NCI-H187 treated with DMSO at 0.1 percent for 48 hours (cell line): ENCODE measurements at regions not wholly inside any gene's neighbourhood (a gene's known extent, or its start where the extent isn't known, plus 50 kb on each side); places are given as distances from the start of the nearest gene placed in this dataset.
"Not testable (repeated sequence)": the region's sequence is repeated elsewhere in the genome, so short reads cannot be mapped to it uniquely, and the experiment has no call there.

Experiments used
- DNase-seq: peaks from one replicate; lab custom pipeline; 2025; lab: John Stamatoyannopoulos, UW

DNA sequence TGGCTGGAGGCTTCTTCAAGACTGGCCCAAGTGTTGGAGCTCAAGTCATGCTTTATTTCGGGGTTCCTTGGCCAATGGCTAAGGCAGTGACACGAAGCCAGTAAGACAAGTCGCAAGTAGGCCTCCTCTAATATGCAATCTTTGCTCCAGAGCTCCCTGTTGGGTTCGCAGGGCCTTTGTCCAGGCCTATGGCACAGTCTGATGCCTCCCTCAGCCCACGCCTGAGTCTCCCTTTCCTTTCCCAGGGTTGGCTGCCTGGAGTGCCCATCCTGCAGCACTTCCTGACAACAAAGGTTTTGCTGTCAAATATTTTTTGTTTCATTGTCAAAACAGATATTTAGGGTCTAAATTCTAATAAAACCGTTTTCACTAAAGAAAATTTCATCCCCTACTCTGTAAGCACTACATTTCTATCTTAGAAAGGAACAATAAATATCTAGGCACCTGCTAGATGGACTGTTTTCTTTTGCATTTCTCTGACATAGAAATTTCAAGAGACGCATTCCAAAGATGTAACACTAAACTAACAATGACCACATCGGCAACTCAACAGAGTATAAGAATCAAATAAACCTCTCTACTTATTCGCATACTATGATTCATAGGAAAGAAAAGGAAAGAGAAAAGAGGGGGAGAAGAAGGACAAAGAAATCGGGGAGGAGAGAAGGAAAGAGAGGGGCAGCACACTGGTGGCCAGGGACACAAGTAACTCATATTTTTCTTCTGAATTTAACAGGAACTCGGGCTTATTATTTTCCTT is 393.1 kb upstream of the ATP11B start:
- DNase-seq, result no peak

DNA sequence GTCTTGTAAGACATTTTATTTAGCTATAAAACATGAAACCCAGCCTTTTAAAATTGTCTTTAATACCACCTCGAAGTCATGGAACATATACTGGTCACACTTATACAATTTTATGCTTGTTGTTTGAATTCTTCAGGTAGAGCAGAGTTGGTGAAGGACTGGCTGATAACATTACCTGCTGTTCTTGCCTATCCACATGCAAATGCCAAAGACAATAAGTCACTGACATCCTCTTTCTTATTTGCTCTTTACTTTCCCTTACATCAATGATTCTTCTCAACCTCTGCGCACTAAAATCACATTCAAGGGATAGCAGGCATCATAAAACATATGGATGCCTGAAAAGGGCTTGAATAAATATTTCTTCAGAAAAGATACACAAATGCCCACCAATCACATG is 392.5 kb upstream of the ATP11B start:
- no peak for DNase-seq

DNA sequence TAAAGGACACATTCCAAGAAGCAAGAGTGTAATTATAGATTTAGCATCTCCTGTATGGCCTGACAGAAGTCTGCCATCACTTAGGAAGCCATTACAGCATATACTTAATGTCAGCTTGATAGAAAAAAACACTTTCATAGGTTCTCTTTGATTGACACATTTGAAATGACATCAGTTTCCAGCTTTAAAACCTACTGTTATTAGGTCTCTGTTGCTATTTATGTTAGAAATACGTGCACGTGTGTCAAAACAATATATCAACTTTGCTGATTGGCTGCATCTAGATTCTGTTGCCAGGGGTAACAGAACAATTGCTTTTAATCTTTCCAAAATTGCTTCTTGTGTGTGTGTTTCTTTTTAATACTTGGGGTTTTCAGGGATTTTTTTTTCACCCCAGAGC is 389.3 kb upstream of the ATP11B start:
- no peak for DNase-seq

DNA sequence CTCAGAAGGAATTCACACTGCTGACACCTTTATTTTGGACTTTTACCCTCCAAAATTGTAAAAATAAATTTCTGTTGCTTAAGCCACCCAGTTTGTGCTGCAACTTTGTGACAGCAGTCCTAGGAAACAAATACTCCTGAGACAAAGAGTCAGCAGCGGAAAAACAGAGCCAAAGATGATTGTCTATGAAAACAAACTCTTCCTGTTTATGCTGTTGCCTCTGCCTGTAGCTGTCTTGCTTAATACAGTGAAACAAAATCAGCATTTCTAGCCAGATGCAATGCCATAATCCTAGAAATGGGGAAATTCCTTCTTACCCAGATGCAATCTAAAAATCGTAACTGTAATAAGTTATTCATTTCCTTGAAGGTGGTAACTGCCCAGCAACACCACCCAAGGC is 387.5 kb upstream of the ATP11B start:
- no peak for DNase-seq

DNA sequence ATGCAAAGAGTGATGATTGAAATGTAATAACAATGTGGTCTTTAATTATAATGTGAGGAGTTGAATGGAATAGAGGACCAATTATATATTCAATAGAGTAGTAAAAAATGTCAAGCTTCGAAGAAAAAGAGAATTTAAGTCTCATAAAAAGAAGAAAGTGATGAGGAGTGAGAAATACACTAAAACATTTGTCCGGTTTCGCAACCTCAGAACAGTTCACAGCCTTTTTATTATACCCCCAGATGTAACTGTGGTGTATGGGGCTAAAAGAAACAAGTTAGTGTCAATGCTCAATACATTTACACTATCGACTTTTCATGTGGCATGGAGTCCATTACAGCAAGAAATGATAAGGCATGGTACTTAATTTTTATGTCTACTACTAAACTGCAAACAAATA is 386.5 kb upstream of the ATP11B start:
- no peak for DNase-seq

DNA sequence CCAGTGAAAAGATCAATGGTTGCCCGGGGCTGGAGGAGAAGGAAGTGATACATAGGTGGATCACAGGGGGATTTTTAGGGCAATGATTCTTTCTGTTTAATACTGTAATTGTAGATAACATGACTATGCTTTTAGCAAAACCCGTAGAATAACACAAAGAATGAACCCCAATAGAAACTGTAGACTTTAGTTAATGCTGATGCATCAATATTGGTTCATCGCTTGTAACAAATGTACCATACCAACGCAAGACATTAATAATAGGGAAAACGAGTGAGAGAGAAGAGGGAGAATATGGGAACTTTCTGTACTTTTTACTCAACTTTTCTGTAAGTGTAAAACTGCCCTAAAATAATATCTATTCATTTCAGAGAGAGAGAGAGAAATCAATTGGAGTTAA is 383.3 kb upstream of the ATP11B start:
- no peak for DNase-seq

DNA sequence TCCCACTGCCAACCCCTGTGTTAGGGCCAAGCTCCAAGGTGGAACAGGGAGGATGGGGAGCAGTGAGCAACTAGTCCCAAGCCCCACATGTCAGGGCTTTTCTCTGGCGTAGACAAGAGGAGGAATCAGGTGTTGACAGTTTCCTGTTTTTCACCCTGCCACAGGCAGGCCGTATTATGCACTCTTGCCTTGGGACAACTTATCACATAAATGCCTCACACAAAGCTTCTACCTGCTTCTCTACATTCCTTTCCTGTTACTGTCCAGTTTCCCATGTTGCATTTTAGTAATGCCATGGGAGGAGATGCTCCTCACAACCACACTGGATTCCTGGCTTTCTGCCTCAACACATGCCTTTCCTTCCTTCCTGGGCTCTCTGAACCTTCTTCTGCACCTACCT is 381.2 kb upstream of the ATP11B start:
- no peak for DNase-seq

DNA sequence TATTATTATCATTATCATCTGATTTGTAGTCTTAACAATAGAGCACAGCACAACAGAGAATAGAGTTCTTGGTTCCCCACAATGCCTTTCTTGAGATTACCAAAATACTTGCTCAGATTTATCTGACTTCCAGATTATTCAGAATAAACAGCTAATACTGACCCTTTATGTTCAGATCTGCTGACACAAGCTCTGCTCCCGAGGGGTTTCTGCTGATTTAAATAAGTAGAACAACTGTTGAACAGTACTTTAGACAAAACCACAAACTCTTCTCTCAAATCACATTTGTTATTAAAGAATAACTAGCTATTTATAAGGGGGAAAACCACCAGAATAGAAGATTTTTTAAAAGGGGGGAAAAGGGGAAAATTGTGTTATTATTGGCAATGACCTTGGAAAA is 380.2 kb upstream of the ATP11B start:
- DNase-seq, result no peak

DNA sequence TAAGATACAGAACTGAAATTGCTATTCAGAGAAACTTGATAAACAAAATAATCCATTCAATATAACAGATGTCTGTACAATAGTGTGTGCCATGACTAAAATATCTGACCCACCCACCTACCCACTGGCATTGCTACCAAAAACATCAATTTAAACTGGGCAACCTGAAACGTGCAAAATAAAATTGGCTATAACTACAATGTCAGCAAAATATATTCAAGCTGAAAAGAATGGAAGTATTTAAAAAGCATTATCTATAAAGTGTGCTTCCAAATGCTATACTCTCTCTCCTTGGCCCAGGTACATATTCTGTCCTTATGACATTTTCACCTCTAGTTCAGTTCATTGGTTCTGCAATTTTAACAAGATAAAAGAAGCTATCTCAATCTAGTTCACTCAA is 379.6 kb upstream of the ATP11B start:
- DNase-seq, result no peak

DNA sequence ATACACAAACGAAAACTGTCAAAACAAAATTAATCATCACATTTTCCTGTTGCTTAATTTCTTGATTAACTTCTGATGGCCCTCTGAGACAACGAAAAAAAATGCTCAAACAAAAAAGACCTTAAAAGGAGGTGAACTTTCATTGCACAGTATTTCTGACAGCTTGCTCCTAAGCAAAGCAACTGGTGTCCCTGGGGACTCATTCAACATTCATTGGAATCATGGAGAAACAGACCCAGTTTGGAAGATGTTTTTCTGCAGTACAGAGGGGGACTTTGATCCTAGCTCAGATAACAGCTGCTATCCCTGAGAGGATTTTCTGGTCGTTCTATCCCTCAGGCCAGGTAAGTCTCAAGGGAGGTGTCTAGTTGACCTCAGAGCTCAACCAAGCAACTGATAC is 378.7 kb upstream of the ATP11B start:
- DNase-seq, result no peak

DNA sequence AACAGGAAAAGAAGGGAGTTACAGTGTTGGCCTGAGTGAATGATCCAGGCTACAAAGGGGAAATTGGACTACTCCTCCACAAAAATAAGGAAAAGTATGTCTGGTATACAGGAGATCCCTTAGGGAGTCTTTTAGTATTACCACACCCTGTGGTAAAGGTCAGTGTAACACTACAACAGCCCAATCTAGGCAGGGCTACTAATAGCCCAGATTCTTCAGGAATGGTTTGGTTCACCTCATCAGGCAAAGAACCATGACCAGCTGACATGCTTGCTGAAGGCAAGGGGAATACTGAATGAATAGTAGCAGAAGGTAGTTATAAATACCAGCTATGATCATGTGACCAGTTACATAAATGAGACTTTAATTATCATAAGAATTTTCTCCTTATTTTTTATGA is 372.6 kb upstream of the ATP11B start:
- no peak for DNase-seq

DNA sequence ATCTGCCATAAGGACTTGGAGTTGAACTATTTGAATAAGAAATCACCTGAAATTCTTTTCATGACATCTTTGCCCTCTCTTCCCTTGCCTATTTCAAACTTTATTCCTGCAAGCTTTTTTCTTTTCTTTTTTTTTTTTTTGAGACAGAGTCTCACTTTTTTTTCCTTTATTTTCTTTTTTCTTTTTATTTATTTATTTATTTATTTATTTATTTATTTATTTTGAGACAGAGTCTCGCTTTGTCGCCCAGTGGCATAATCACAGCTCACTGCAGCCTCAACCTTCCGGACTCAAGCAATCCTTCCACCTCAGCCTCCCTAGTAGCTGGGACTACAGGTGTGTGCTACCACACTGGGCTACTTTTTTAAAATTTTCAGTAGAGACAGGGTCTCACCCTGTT is 369.3 kb upstream of the ATP11B start:
- DNase-seq, result no peak

DNA sequence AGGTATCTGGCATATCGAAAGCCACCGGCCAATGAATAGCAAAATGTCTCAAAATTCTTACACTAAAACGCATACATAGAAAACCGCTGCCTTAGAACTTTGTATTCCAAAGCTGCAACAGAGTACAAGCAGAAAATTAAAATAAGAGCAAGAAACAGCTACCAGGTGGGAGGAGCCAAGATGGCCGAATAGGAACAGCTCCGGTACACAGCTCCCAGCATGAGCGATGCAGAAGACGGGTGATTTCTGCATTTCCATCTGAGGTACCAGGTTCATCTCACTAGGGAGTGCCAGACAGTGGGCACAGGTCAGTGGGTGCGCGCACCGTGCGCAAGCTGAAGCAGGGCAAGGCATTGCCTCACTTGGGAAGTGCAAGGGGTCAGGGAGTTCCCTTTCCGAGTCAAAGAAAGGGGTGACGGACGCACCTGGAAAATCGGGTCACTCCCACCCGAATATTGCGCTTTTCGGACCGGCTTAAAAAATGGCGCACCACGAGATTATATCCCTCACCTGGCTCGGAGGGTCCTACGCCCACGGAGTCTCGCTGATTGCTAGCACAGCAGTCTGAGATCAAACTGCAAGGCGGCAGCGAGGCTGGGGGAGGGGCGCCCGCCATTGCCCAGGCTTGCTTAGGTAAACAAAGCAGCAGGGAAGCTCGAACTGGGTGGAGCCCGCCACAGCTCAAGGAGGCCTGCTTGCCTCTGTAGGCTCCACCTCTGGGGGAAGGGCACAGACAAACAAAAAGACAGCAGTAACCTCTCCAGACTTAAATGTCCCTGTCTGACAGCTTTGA is 367.2 kb upstream of the ATP11B start:
- DNase-seq, result not testable (repeated sequence)

DNA sequence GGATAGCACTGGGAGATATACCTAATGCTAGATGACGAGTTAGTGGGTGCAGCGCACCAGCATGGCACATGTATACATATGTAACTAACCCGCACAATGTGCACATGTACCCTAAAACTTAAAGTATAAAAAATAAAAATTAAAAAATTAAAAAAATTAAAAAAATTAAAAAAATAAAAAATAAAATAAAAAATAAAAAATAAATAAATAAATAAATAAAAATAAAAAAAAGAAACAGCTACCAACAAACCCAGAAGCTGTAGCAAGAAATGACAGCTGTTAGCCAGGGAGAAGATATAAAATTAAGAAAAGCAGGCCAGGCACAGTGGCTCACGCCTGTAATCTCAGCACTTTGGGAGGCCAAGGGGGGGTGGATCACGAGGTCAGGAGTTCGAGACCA is 361.3 kb upstream of the ATP11B start:
- not testable (repeated sequence) for DNase-seq

DNA sequence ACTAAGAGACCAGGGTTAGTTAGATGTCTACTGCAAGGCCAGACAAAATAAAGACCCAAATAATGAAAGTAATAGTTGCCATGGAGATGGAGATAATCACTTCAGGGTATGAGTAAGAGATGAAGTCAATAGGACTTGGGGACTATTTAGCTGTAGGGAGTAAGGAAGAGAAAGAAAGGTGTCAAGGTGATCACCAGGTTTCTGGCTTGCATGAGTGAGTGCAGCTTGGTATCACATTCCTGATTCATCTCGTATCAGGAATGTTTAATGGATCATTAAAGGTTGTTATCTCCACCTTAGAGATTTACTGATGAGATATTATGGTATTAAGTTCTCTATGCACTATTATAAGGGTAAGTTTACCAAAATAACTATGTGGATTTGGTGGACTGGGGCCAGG is 357.4 kb upstream of the ATP11B start:
- no peak for DNase-seq

DNA sequence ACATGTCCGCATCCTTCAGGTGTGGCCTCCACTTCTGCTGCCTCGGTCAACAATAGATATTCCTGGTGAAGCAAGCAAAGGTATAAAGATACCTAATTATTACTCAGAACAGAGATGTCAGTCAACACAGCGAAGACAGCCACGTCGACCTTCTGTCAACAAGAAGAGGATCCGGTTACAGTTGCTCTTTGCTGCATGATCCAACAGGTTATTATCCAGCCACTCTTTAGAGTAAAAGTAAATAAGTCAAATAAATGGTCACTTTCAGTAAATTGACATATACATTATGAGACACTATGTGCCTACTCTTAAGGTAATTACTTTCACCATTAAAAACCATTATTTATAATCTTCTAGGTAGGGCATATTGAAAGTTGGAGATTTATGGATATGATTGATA is 356.8 kb upstream of the ATP11B start:
- peak; percentile 86 for DNase-seq

DNA sequence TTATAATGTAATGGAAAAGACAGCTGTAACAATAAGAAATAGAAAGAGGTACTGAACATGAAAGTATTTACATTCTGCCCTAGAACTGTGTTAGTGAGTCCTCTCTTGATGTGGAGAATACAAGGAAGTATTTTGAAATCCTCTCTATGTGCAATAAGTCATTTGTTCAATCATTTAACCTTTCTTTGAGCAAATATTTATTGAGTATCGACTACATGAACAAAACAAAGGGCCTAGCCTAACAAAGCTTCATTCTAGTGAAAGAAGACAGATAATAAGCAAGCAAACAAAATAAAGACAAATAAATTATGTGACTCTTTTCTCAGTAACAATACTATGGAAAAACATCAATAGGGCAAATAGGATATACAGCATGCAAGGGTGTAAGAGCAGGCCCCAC is 354.9 kb upstream of the ATP11B start:
- no peak for DNase-seq

DNA sequence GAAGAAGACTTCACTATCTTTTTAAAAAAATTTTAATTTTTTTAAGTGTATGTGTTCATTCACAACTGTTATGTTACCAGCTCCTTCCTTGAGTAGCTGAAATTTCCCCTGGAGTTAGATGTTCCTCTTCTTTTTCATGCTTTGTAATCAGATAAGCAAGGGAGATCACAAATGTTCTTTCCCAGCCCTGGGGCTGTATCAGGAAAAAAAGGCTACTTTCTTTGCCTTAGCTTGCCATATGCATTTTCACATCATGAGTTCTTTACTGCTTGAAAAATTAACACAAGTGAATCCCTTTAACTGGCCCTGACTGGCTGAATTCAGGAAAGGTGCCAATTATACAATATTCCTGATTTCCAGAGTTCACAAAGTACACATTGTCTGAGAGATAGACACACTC is 353.2 kb upstream of the ATP11B start:
- no peak for DNase-seq

DNA sequence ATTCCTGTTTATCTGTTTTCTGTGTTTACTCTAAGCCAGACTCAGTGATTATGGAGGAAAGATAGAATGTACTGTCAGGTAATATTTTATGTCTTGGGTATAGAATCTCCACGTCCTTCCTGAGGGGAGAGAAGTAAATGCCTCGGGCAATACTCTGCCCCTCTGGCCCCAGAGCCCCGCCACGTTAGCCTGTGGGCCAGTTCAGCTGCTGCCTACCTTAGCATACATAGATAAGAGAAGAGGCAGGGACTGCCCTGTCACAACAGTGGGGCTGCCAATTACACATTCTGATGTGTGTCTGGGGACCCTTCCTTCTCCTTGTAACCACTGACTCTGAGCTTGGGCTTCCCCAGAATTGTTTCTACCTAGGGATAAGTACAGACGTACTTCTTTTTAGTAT is 347.7 kb upstream of the ATP11B start:
- DNase-seq, result no peak

DNA sequence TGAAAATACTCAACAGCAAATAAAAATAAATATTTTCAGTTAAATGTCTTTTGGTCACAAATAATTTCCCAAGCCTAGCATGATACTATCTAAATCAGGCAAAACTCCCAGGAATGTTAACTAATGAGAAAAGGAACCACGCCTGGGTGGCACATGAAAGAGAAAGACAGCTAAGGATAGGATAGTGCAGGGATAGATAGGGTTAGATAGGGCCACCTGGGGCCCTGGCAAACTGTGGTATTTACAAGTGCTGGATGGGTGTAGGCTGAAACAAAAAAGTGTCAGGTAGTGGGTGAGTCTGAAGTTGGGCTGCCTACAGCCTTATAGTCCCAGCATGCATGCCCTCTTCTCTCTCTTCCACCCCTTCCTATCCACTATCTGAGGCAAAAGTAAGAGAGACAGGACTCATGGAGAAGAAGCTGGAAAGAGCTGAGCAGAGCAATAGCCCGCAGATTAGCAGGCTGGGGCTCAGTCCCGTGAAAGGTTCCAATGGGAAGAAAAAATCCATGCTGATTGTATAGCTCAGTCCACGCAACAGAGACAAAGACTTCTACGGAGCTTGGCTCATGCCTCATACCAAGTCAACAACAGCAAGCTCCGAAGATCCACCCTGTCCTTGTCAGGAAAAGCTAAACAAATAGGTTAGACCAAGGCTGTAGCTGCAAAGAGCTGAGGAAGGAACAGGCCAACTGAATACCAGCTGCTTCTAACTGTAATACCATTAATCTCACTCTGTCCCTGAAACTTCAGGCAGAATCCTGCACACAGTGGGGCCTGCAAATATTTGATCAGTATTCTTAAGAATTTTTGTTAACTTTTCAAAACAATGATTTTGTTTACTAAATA is 342.1 kb upstream of the ATP11B start:
- no peak for DNase-seq

DNA sequence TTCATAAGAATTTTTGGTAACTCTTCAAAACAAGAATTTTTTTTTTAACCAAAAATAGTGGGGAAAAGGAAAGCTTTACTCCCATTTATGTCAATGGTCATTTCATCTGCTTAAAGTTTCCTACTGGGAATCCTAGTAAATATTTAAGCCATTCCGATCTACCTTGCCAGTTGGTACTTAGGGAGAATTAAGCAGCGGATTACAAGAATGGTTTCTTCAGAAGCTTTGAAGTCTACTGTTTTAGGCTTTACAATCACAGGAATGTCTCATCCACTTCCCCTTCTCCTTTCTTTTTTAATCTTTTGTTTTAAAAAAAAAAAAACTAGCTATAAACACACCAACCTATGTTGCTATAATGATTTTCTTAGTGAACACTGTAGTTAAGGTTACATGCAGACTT is 341.4 kb upstream of the ATP11B start:
- DNase-seq, result no peak

DNA sequence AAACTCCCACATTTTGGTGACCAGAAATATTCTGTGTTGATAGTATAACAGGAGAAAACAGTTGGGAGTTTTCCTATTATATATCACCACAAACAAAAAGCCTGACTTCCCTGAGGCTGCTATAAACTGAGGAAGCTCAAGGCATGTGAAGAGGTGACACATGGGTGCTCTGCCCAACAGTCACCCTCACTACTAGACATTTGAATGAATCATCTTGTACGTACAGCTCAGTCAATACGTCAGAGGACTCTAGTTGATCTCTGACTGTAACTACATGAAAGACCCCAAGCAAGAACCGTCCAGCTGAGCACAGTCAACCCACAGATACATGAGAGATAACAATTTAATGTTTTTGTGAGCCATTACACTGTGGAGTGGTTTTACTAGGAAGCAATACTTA is 338.3 kb upstream of the ATP11B start:
- DNase-seq, result no peak

DNA sequence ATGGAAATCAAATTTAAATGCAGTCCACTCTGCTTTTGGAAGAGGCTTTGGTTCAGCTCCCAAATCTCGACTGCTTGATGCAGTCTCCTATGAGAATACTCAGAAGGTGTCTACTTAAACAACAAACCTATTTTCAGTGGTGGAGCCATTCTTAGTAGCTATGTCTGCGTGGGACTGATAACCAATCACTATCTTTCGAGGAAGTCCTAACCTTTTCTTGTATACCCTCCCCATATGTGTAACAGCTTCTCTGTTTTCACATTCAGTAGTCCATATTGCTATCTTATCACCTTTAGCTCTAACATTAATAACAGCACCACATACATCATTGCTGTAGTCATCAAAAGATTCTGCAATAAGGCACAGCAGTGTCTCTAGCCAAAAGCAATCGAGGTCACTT is 333.0 kb upstream of the ATP11B start:
- no peak for DNase-seq
